Fibroblast of skin of left biceps (primary cell): ENCODE measurements at regions not wholly inside any gene's neighbourhood (a gene's known extent, or its start where the extent isn't known, plus 50 kb on each side); places are given as distances from the start of the nearest gene placed in this dataset.
"Not testable (repeated sequence)": the region's sequence is repeated elsewhere in the genome, so short reads cannot be mapped to it uniquely, and the experiment has no call there.

Source experiments
- DNase-seq, 2 experiments: peaks; one replicate each; pipeline ENCODE4 v3.0.0-alpha.2; 2013; ENCODE audit warnings: low read depth in 2 of 2

GRCh38 chr1:170375082-170375723 lies 156.8 kb upstream of the GORAB start:
- no peak for DNase-seq

- DNase-seq, result no peak
Observed at GRCh38 chr1:170376801-170377385, 155.1 kb upstream of the GORAB start.

DNA sequence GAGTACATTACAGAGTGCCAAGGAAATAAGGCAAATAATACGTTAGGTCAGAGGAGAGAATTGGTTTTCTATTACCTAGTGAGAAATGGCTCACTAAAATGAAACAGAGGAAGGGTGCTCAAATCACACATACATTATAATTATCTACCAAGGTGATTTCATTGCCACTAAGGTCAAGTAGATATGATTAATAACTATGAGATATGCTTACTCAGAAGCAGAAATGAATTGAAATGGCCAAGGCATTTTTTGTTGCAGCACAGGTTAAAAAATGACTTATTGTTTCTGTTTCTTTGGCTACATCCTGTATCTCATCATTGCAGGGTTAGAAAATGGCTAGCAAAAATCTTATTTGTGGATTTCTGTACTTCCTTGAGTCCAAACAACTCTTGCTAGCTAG lies 154.5 kb upstream of the GORAB start:
- no peak for DNase-seq

GRCh38 chr1:170377896-170378634 lies 153.9 kb upstream of the GORAB start:
- DNase-seq, result peak; percentile 25 to 35

GRCh38 chr1:170385750-170386149 lies 146.2 kb upstream of the GORAB start:
- no peak for DNase-seq

DNA sequence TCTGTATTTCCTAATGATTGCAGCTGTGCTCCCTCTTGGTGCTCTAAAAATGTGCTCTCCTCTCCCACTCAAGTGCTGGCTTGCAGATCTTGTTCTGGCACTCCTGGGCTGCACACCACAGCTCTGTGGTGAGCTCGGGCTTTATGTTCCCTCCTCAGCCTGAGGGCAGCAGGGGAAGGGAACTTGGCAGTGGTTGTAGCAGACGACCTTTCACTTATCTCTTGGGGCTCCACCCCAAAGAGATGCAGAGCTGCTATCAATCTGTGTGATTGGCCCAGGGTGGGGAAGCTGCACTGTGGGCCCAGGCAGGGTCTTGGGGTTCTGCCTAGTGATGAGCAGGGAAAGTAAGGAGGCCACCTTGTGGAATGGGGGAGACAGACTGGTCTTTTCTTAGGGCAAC lies 143.5 kb upstream of the GORAB start:
- DNase-seq, result no peak

GRCh38 chr1:170395149-170395548 lies 136.8 kb upstream of the GORAB start:
- peak; percentile 64 to 73 for DNase-seq

GRCh38 chr1:170397061-170397460 lies 134.9 kb upstream of the GORAB start:
- no peak for DNase-seq

- no peak for DNase-seq
Observed at GRCh38 chr1:170402476-170403311, 129.3 kb upstream of the GORAB start.

- no peak for DNase-seq
Observed at GRCh38 chr1:170407138-170407537, 124.8 kb upstream of the GORAB start.

DNA sequence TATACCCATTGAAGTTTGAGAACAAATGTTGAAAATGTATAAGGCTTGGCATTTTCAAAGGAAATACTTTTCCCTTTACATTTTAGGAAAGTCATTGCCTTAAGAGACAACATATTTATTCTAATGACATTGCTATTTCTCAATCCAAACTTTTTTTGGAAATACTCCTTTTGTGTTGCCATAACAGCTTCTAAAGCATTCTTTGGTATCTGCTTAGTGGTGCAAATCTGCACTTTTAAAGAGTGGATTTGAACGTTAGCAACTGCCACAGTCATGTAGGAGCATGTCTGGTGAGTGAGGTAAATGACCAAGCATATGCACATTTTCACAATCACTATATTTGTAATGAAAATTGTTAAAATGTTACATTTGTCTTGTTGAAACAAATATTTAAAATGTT lies 124.4 kb upstream of the GORAB start:
- DNase-seq, result no peak

GRCh38 chr1:170410401-170411166 lies 121.4 kb upstream of the GORAB start:
- peak; percentile 90 to 91 for DNase-seq

DNA sequence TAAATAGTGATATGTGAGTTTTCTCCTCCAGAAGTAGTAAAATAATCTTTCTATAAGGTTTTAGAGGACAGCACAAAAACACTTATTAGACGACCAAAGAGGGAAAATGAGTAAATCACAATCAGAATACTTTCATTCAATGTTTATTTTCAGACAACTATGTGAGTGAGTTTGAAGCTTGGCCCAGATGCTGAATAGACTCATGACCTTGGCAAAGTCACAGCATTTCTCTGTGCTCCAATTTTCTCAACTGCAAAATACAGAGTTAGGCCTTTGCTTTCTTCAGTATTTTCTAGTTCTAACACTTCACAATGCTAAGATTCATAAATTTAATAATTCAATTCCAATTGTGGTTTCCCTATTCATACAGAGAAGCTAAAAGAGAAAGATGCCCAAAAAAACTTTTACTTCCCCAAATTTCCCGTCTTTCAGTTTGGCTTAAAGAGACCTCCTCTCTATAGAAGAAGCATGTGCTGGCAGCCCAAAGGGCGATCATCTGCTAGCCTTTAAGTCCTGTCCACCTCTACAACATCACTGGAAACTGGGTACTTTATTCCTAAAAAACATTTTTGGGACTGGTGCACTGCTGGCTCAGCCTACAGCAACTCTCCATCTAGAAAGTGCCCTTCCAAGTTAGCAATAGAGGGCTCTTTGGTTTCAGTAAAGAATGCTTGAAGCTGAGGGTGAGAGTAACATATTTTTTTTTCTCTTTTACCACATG lies 116.8 kb upstream of the GORAB start:
- DNase-seq, result no peak

DNA sequence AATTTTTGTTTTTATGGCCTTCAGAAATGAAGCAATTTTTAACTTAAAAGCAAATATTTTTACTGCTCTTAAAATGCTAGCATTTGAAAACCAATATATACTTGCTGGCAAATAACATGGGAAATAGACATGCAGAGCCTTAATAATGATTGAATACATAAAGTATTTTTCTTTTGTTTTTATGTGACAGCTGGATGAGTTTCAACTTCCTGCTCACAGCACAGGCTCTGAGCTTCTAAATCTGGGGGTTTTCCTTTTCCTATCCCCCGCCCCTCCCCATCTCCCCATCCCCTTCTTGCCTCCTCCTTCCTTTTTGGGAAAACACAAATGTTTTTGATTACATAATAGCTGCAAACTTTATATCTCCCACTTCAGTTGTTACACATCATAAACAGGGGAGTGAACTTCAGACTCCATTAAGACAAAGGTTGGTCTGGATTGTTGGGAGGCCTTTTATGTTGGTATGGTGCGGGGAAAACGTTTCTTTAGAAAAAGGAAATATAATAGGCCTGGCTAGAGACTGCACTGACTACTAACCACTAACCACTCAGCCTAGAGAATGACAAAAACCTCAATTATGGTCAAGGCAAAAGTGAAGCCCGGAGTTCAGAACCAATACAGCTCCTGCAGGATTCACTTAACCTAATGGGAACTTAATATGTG lies 116.1 kb upstream of the GORAB start:
- no peak for DNase-seq

- no peak for DNase-seq
Observed at GRCh38 chr1:170424346-170424745, 107.6 kb upstream of the GORAB start.

DNA sequence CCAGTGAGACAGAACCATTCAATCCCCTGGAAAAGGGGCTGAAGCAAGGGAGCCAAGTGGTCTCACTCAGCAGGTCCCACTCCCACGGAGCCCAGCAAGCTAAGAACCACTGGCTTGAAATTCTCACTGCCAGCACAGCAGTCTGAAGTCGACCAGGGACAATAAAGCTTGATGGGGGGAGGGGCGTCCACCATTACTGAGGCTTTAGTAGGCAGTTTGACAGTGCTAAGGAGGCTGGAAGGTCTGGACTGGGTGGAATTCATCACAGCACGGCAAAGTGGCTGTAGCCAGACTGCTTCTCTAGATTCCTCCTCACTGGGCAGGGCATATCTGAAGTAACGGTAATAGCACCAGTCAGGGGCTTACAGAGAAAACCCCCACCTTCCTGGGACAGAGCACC lies 105.4 kb upstream of the GORAB start:
- DNase-seq, result no peak

- not testable (repeated sequence) for DNase-seq
Observed at GRCh38 chr1:170427002-170427401, 105.0 kb upstream of the GORAB start.

GRCh38 chr1:170436928-170437327 lies 95.0 kb upstream of the GORAB start:
- no peak for DNase-seq

DNA sequence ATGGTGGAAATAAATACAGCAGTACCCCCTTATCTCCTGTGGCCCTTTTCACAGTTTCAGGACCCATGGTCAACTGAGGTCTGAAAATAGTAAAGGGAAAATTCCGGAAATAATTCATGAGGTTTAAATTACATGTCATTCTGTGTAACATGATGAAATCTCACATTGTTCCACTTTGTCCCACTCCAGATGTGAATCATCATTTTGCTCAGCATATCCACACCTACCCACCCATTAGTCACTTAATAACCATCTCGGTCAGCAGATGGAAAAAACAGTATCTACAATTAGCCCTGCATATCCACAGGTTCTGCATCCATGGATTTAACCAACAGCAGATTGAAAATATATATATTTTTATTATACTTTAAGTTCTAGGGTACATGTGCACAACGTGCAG lies 86.9 kb upstream of the GORAB start:
- DNase-seq, result peak; percentile 66 to 71

GRCh38 chr1:170448661-170449158 lies 83.3 kb upstream of the GORAB start:
- DNase-seq, result no peak
